ENCODE measurements at regions not wholly inside any gene's neighbourhood (a gene's known extent, or its start where the extent isn't known, plus 50 kb on each side); places are given as distances from the start of the nearest gene placed in this dataset.

GRCh38 chrX:45351478-45351877, 150.8 kb upstream of the DIPK2B start:
- TF ChIP-seq, protein P1, sequence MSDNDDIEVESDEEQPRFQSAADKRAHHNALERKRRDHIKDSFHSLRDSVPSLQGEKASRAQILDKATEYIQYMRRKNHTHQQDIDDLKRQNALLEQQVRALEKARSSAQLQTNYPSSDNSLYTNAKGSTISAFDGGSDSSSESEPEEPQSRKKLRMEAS (IDR thresholded peaks at IDR 0.05; ENCODE audit: insufficient read depth, insufficient read length) = no peak
- TF ChIP-seq EZH2 (IDR thresholded peaks at IDR 0.05; ENCODE audit: borderline replicate concordance, low read depth, low read length, severe bottlenecking) (no peak), POLR2A (IDR thresholded peaks at IDR 0.05; ENCODE audit: low read depth, low read length) (no peak), POLR2AphosphoS5 (IDR thresholded peaks at IDR 0.05; ENCODE audit: insufficient read depth, low read depth, low read length) (no peak), CTCF (IDR thresholded peaks at IDR 0.05; ENCODE audit: extremely low read depth in 1 of 2, insufficient read depth in 1 of 2, low read depth in 1 of 2, low read length in 2 of 2) (no peak)
